H1 (cell line): ENCODE measurements at regions not wholly inside any gene's neighbourhood (a gene's known extent, or its start where the extent isn't known, plus 50 kb on each side); places are given as distances from the start of the nearest gene placed in this dataset.

Experiments used
- CEBPB ChIP-seq: IDR thresholded peaks from 2 replicates; pipeline ENCODE4 v1.6.1; 2012; ENCODE audit warnings: low read depth, low read length
- CHD2 ChIP-seq: IDR thresholded peaks from 2 replicates; pipeline ENCODE4 v1.6.1; 2012; ENCODE audit warnings: low read length, improper control_type of control experiment
- EGR1 ChIP-seq: IDR thresholded peaks from 2 replicates; pipeline ENCODE4 v1.6.1; 2011; ENCODE audit warnings: low read depth, low read length, borderline replicate concordance
- HDAC6 ChIP-seq: IDR thresholded peaks from one replicate; pipeline ENCODE4 v1.7.1; 2012; ENCODE audit warnings: low read depth, mild to moderate bottlenecking, inconsistent platforms, low read length, moderate library complexity
- PHF8 ChIP-seq: fragments of 200-600 bp; sonication (generic); conservative IDR thresholded peaks from 2 replicates; pipeline ENCODE4 v1.7.1; 2012; ENCODE audit warnings: low read depth, mild to moderate bottlenecking, inconsistent platforms, low read length, moderate library complexity
- POU5F1 ChIP-seq: IDR thresholded peaks from 2 replicates; pipeline ENCODE4 v1.6.1; 2011; ENCODE audit warnings: low read depth, mild to moderate bottlenecking, low read length, moderate library complexity
- SAP30 ChIP-seq: fragments of 300-600 bp; sonication (generic); IDR thresholded peaks from 2 replicates; pipeline ENCODE4 v1.7.1; 2012; ENCODE audit warnings: low read length, moderate library complexity, mild to moderate bottlenecking, inconsistent platforms; ENCODE audit not compliant: insufficient read depth, insufficient replicate concordance
- SIN3A ChIP-seq, 2 experiments: IDR thresholded peaks in 1 of 2; conservative IDR thresholded peaks in 1 of 2; 2 replicates each; pipeline ENCODE4 v1.6.1; 2011 to 2012; ENCODE audit warnings: low read length in 2 of 2, improper control_type of control experiment in 1 of 2, low read depth in 1 of 2, mild to moderate bottlenecking in 1 of 2
- SIX5 ChIP-seq: IDR thresholded peaks from 2 replicates; pipeline ENCODE4 v1.6.1; 2011; ENCODE audit warnings: mild to moderate bottlenecking, low read depth, low read length
- SRF ChIP-seq: IDR thresholded peaks from 2 replicates; pipeline ENCODE4 v1.6.1; 2011; ENCODE audit warnings: mild to moderate bottlenecking, low read depth, low read length, moderate library complexity
- TAF1 ChIP-seq: IDR thresholded peaks from 2 replicates; pipeline ENCODE4 v1.6.1; 2011; ENCODE audit warnings: mild to moderate bottlenecking, low read depth, low read length
- TAF7 ChIP-seq: optimal IDR thresholded peaks from 2 replicates; pipeline ENCODE3; 2011; ENCODE audit warnings: low read depth, mild to moderate bottlenecking, inconsistent platforms, low read length, moderate library complexity, borderline replicate concordance
- TF ChIP-seq, protein P1 (sequence below): fragments of 300-600 bp; sonication (generic); IDR thresholded peaks from 2 replicates; pipeline ENCODE4 v1.7.1; 2012; ENCODE audit warnings: low read length, moderate library complexity, mild to moderate bottlenecking, inconsistent platforms; ENCODE audit not compliant: insufficient replicate concordance

- TF ChIP-seq, protein P1, sequence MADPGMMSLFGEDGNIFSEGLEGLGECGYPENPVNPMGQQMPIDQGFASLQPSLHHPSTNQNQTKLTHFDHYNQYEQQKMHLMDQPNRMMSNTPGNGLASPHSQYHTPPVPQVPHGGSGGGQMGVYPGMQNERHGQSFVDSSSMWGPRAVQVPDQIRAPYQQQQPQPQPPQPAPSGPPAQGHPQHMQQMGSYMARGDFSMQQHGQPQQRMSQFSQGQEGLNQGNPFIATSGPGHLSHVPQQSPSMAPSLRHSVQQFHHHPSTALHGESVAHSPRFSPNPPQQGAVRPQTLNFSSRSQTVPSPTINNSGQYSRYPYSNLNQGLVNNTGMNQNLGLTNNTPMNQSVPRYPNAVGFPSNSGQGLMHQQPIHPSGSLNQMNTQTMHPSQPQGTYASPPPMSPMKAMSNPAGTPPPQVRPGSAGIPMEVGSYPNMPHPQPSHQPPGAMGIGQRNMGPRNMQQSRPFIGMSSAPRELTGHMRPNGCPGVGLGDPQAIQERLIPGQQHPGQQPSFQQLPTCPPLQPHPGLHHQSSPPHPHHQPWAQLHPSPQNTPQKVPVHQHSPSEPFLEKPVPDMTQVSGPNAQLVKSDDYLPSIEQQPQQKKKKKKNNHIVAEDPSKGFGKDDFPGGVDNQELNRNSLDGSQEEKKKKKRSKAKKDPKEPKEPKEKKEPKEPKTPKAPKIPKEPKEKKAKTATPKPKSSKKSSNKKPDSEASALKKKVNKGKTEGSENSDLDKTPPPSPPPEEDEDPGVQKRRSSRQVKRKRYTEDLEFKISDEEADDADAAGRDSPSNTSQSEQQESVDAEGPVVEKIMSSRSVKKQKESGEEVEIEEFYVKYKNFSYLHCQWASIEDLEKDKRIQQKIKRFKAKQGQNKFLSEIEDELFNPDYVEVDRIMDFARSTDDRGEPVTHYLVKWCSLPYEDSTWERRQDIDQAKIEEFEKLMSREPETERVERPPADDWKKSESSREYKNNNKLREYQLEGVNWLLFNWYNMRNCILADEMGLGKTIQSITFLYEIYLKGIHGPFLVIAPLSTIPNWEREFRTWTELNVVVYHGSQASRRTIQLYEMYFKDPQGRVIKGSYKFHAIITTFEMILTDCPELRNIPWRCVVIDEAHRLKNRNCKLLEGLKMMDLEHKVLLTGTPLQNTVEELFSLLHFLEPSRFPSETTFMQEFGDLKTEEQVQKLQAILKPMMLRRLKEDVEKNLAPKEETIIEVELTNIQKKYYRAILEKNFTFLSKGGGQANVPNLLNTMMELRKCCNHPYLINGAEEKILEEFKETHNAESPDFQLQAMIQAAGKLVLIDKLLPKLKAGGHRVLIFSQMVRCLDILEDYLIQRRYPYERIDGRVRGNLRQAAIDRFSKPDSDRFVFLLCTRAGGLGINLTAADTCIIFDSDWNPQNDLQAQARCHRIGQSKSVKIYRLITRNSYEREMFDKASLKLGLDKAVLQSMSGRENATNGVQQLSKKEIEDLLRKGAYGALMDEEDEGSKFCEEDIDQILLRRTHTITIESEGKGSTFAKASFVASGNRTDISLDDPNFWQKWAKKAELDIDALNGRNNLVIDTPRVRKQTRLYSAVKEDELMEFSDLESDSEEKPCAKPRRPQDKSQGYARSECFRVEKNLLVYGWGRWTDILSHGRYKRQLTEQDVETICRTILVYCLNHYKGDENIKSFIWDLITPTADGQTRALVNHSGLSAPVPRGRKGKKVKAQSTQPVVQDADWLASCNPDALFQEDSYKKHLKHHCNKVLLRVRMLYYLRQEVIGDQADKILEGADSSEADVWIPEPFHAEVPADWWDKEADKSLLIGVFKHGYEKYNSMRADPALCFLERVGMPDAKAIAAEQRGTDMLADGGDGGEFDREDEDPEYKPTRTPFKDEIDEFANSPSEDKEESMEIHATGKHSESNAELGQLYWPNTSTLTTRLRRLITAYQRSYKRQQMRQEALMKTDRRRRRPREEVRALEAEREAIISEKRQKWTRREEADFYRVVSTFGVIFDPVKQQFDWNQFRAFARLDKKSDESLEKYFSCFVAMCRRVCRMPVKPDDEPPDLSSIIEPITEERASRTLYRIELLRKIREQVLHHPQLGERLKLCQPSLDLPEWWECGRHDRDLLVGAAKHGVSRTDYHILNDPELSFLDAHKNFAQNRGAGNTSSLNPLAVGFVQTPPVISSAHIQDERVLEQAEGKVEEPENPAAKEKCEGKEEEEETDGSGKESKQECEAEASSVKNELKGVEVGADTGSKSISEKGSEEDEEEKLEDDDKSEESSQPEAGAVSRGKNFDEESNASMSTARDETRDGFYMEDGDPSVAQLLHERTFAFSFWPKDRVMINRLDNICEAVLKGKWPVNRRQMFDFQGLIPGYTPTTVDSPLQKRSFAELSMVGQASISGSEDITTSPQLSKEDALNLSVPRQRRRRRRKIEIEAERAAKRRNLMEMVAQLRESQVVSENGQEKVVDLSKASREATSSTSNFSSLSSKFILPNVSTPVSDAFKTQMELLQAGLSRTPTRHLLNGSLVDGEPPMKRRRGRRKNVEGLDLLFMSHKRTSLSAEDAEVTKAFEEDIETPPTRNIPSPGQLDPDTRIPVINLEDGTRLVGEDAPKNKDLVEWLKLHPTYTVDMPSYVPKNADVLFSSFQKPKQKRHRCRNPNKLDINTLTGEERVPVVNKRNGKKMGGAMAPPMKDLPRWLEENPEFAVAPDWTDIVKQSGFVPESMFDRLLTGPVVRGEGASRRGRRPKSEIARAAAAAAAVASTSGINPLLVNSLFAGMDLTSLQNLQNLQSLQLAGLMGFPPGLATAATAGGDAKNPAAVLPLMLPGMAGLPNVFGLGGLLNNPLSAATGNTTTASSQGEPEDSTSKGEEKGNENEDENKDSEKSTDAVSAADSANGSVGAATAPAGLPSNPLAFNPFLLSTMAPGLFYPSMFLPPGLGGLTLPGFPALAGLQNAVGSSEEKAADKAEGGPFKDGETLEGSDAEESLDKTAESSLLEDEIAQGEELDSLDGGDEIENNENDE: no peak
- TF ChIP-seq CHD2: no peak
- TF ChIP-seq CEBPB: no peak
- TF ChIP-seq TAF1: no peak
- TF ChIP-seq SIX5: no peak
- no peak for TF ChIP-seq PHF8
- TF ChIP-seq SIN3A (conservative IDR thresholded peaks at IDR 0.05 in 1 of 2, IDR thresholded peaks at IDR 0.05 in 1 of 2; ENCODE audit: low read depth in 1 of 2, low read length in 2 of 2): peak in 1 of 2 experiments; percentile 62; a peak in 2 of 4 replicates
- TF ChIP-seq SRF: no peak
- no peak for TF ChIP-seq TAF7
- no peak for TF ChIP-seq HDAC6
- no peak for TF ChIP-seq EGR1
- TF ChIP-seq SAP30: no peak
- no peak for TF ChIP-seq POU5F1
Measured at GRCh38 chr7:98733036-98733435, 116.0 kb downstream of the NPTX2 start (continued).
